HG02938 (cell line): ENCODE measurements at regions not wholly inside any gene's neighbourhood (a gene's known extent, or its start where the extent isn't known, plus 50 kb on each side); places are given as distances from the start of the nearest gene placed in this dataset.

Experiments used
- ATAC-seq: cut with Tn5 transposase; IDR thresholded peaks from one replicate; pipeline ENCODE4 v1.9.1; 2021; ENCODE audit warnings: mild to moderate bottlenecking, moderate library complexity; ENCODE audit not compliant: unreplicated experiment

DNA sequence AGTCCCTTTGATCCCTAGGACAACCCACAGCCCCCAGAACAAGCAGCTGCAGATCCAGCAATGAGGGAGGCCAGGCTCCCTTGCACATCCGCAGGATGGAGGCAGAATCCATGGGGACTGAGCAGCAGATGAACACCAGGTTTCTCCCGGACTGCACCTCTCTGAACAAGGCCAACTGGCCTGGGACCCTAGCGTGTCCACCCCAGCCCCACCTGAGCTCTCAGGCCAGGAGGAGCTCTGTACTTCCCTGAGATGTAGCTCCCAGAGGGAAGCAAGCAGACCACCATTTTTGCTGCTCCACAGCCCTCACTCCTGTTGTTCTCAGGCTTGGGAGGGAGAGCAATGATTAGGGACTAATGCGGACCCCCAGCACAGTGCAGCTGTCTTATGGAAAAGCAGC is 1195.8 kb downstream of the PCDH18 start:
- ATAC-seq: no peak

DNA sequence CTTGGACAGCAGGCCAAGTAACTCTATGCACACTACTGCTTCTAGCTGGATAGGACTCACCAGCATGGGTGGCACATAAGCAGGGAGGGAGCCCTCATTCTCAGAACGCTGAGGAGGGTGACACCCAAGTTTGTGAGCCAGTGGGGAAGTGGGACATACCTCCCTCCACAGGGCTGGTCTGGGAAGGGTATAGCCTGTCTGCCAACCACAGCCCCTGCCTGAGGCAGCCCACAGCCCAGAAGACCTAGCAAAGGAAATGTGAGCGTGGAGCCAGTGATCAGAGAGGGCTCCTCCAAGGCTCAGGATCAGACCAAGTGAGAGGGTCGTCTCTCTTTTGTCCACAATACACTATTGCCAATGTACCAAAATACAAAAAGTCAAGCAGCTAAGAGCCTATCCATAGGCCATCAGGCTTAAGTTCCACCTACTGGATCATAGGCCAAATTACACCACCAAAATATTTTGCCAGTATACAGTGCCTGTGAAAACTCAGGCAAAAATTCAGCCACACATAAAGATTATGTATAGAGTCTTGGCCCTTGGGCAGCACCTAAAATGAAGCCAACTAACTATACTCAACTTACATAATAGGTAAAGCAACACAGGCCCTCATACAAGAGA is 1203.1 kb downstream of the PCDH18 start:
- ATAC-seq: no peak

- no peak for ATAC-seq
Observed at GRCh38 chr4:136328131-136328530, 1204.2 kb downstream of the PCDH18 start.

- no peak for ATAC-seq
Observed at GRCh38 chr4:136320465-136320813, 1211.9 kb downstream of the PCDH18 start.

DNA sequence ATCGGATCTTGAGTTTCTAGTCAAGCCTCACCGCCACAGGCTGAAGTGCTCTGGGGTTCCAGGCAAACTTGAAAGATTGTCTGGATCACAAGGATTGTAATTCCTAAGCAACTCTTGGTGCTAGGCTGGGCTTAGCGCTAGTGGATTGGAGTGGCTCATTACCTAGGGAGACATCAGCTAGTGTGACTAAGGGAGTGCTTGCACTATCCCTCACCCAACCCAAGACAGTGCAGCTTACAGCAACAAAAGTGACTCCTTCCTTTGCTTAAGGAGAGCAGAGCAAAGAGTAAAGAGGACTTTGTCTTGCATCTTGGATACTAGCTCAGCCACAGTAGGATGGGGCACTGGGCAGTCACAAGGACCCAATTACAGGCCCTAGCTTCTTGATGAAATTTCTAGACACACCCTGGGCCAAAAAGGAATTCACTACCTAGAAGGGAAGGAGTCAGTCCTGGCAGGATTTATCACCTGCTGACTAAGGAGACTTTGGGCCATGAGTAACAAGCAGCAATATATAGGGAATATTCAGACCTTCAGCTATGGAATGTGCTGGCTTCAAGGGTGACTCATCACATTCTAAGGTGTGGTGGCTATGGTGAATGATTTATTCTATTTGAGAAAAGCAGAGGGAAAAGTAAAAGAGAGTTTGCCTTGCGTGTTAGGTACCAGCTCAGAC is 1212.4 kb downstream of the PCDH18 start:
- ATAC-seq: no peak

DNA sequence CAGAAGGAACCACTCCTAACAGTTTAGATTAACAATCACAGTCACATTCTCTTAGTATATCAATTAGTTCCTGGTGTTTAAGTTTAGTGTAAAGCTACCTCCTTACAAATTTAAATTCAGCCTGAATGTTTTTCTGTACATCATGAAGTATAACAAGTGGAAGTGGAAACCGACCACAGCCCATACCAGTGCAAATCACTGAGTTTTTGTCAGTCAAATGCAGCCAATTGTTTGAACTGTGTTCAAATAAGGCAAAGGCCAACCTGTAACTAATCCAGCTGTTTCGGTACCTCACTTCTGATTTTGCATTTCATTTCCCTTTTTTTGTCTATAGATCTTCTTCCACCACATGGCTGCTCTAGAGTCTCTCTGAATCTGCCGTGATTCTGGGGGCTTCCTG is 1215.3 kb downstream of the PCDH18 start:
- no peak for ATAC-seq

GRCh38 chr4:136314686-136315085 is 1217.6 kb downstream of the PCDH18 start:
- ATAC-seq: no peak

- ATAC-seq: no peak
Observed at GRCh38 chr4:136311774-136312173, 1220.5 kb downstream of the PCDH18 start.

DNA sequence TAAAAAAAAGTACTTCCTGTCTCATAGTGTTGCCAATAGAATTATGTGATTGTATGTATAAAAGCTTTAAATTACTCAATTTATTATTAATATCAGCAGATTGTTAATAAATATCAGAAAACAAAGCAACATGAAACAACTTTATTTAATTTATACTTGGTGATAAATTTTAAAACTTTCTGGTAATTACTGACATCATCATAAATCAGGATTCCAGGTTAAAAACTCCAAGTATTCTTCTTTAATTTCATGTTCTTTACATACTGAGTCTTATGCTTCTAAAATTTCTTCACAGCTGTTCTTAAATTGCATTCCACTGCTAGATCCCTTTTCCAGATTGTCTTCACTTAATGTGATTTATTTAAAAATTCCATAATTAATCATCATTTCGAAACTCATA is 1224.5 kb downstream of the PCDH18 start:
- no peak for ATAC-seq

DNA sequence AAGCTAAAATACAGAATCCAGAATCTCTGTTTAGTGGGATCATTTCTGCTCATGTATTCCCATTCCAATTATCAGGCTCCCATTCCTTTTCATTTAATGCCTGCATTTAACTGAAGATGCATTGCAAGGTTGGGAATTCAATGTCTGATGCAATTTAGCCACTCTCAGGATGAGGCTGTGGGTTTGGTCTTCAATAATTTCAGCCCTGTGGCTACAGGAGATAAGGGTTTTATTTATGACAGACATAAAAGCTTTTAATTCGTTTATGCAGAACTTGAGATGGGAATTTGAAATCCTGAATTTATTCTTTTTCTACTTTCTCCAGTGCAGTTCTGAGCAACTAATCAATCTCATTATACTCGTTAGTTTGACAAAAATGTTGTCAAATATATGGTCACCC is 1225.9 kb downstream of the PCDH18 start:
- ATAC-seq: no peak

DNA sequence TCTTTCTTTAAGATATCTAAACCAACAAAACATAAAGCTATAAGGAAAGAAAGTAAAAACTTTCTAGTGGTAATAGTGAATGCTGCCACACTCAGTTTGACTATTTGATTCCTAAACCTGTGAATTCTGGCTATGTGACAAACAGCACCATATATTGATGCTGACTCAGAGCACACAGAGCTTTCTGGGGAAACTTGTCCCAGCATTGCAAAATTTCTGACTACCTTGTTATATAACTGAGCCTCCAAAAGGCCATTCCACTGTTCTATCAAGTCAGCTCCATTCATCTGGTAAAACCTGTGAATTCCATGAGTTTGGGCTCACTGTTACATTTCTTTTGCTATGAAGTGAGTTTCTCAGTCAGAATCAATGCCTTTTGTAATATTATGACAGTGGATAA is 1229.7 kb downstream of the PCDH18 start:
- no peak for ATAC-seq

- ATAC-seq: no peak
Observed at GRCh38 chr4:136301749-136302495, 1230.4 kb downstream of the PCDH18 start.

DNA sequence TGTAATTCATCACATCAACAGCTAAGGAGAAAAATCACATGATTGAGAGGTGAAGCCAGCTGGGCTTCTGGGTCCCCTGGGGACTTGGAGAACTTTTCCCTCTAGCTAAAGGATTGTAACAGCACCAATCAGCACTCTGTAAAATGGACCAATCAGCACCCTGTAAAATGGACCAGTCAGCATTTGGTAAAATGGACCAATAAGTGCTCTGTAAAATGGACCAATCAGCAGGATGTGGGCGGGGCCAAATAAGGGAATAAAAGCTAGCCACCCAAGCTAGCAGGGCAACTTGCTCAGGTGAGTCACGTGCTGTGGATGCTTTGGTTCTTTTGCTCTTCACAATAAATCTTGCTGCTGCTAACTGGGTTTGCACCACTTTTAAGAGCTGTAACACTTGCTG is 1248.3 kb downstream of the PCDH18 start:
- ATAC-seq: no peak

GRCh38 chr4:136281889-136282288 is 1250.4 kb downstream of the PCDH18 start:
- no peak for ATAC-seq

- no peak for ATAC-seq
Observed at GRCh38 chr4:136281307-136281706, 1251.0 kb downstream of the PCDH18 start.

GRCh38 chr4:136277741-136278140 is 1254.6 kb downstream of the PCDH18 start:
- no peak for ATAC-seq

DNA sequence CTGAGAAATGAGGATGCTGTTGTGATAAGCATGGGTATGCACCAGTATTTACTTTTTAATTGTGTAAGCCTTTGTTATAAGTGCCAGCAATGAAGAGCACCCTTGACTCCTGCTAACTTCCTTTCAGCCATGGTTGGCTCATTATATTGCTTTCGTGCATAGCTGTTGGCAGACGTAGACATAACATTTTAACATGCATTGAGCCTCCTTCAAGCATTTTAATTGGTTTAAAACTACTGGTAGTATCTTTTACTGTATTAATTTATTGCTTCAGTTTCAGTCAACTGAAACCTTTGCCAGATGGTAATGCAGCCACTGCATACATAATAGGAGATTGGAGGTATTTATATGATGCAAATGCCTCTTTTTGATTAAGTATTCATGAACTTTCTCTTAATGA is 1285.4 kb downstream of the PCDH18 start:
- ATAC-seq: no peak

GRCh38 chr4:136241221-136241986 is 1290.9 kb downstream of the PCDH18 start:
- ATAC-seq: no peak

GRCh38 chr4:136227315-136227714 is 1305.0 kb downstream of the PCDH18 start:
- ATAC-seq: no peak

DNA sequence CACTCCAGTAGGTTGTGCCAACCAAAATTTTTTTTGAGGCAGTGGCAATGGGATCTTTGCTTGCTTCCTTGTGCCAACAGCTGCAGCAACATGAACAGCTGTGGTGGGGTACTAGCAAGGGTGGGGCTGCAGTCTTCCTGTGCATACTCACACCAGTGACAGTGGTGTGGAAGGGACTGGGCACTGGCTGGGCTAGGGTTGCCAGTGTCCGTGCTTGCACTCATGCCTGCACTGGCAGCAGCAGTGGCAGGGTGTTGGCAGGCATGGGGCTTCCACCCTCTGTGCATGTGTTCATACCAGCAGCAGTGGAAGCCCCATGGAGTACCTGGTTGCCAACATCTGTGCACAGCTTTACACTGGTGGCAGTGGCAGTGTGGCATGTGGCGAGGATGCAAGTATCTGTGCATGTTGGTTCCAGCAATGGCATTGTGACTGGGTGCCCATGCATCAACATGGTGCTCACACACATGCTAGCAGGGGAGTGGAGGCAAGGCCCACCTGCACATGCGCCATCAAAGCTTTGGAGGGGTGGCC is 1312.6 kb downstream of the PCDH18 start:
- no peak for ATAC-seq

- no peak for ATAC-seq
Observed at GRCh38 chr4:136203199-136203598, 1329.1 kb downstream of the PCDH18 start.
